H1 (cell line): ENCODE measurements at regions not wholly inside any gene's neighbourhood (a gene's known extent, or its start where the extent isn't known, plus 50 kb on each side); places are given as distances from the start of the nearest gene placed in this dataset.

ENCODE experiments used
- CTCF ChIA-PET: fragments of 300-600 bp; sonication (Branson Sonifier 250); formaldehyde crosslinking; loops from one replicate; lab custom pipeline; 2021; ENCODE audit not compliant: partially characterized antibody; lab: Charles Lee
- POLR2A ChIA-PET: fragments of 300-600 bp; sonication (Branson Sonifier 250); formaldehyde crosslinking; loops from one replicate; lab custom pipeline; 2021; ENCODE audit warnings: inconsistent platforms; ENCODE audit not compliant: partially characterized antibody; lab: Charles Lee
- DNase-seq, 2 experiments: peaks; one replicate each; pipeline versions ENCODE4 v3.0.0 to v3.0.0-alpha.2; 2010 to 2022; ENCODE audit warnings: low spot score in 2 of 2, low read depth in 1 of 2, mixed read lengths in 1 of 2
- FAIRE-seq: peaks from 2 replicates; lab custom pipeline; 2011; peaks lifted over from hg19 to GRCh38; lab: Jason Lieb, UNC
- H2AFZ ChIP-seq: 2 replicates; pipeline ENCODE4 v1.8.1; 2012; ENCODE audit warnings: low read length, inconsistent platforms
- H2AK5ac ChIP-seq: 2 replicates; pipeline ENCODE4 v1.6.1; 2013; ENCODE audit warnings: low read depth, low read length
- H2BK120ac ChIP-seq: replicated peaks from 2 replicates; pipeline ENCODE3; 2013; ENCODE audit warnings: low read depth, low read length, inconsistent platforms
- H2BK12ac ChIP-seq: 2 replicates; pipeline ENCODE4 v1.6.1; 2013; ENCODE audit warnings: low read depth, low read length
- H2BK15ac ChIP-seq: 2 replicates; pipeline ENCODE4 v1.6.1; 2013; ENCODE audit warnings: low read length
- H2BK20ac ChIP-seq: 2 replicates; pipeline ENCODE4 v1.6.1; 2013; ENCODE audit warnings: low read length
- H2BK5ac ChIP-seq: 2 replicates; pipeline ENCODE4 v1.6.1; 2013; ENCODE audit warnings: low read depth, low read length
- H3K14ac ChIP-seq: 2 replicates; pipeline ENCODE4 v1.6.1; 2013; ENCODE audit warnings: inconsistent platforms; ENCODE audit not compliant: insufficient read length
- H3K18ac ChIP-seq: 2 replicates; pipeline ENCODE4 v1.6.1; 2013; ENCODE audit warnings: low read length; ENCODE audit errors: extremely low read depth
- H3K23ac ChIP-seq: 2 replicates; pipeline ENCODE4 v1.6.1; 2013; ENCODE audit warnings: inconsistent platforms; ENCODE audit not compliant: insufficient read length
- H3K23me2 ChIP-seq: 2 replicates; pipeline ENCODE4 v1.6.1; 2013; ENCODE audit warnings: low read depth, low read length
- H3K27ac ChIP-seq: 2 replicates; pipeline ENCODE4 v1.6.1; 2011; ENCODE audit warnings: low read depth, low read length, inconsistent platforms
- H3K27me3 ChIP-seq, 4 experiments: replicated peaks in 1 of 4; 1 replicate in 1 of 4; 2 replicates in 3 of 4; pipeline versions ENCODE4 v1.6.1 to v1.8.1; 2011 to 2013; ENCODE audit warnings: low read length in 3 of 4, mild to moderate bottlenecking in 3 of 4, inconsistent platforms in 2 of 4, mixed read lengths in 2 of 4, moderate library complexity in 1 of 4; ENCODE audit not compliant: control insufficient read depth in 3 of 4, insufficient read depth in 3 of 4; ENCODE audit errors: extremely low read depth in 1 of 4
- H3K36me3 ChIP-seq, 4 experiments: 2 replicates each; pipeline versions ENCODE4 v1.6.1 to v1.8.1; 2011 to 2013; ENCODE audit warnings: mild to moderate bottlenecking in 4 of 4, low read length in 3 of 4, moderate library complexity in 2 of 4, control low read depth in 1 of 4, inconsistent platforms in 1 of 4; ENCODE audit not compliant: insufficient read depth in 4 of 4, control insufficient read depth in 2 of 4
- H3K4ac ChIP-seq: replicated peaks from 2 replicates; pipeline ENCODE3; 2013; ENCODE audit warnings: low read length, low read depth, mixed read lengths, inconsistent platforms; ENCODE audit not compliant: insufficient read length
- H3K4me1 ChIP-seq, 4 experiments: replicated peaks in 1 of 4; 1 replicate in 1 of 4; 2 replicates in 3 of 4; pipeline versions ENCODE4 v1.6.1 to v1.8.1; 2011 to 2013; ENCODE audit warnings: low read length in 3 of 4, inconsistent platforms in 2 of 4, mixed read lengths in 1 of 4; ENCODE audit not compliant: insufficient read depth in 4 of 4, control insufficient read depth in 3 of 4
- H3K4me2 ChIP-seq, 2 experiments: 2 replicates each; pipeline versions ENCODE4 v1.6.1 to v1.8.1; 2011 to 2013; ENCODE audit warnings: low read depth in 2 of 2, low read length in 2 of 2, control low read depth in 1 of 2, inconsistent platforms in 1 of 2, mild to moderate bottlenecking in 1 of 2; ENCODE audit not compliant: insufficient read depth in 1 of 2
- H3K4me3 ChIP-seq, 4 experiments: fragments of 200-600, 300-600 bp in 1 of 4; sonication (generic), shearing (Covaris generic), sonication (Bioruptor Twin) in 1 of 4; 2 replicates each; pipeline versions ENCODE4 v1.5.1 to v1.8.1; 2011 to 2016; ENCODE audit warnings: low read length in 4 of 4, low read depth in 3 of 4, control low read depth in 2 of 4, inconsistent platforms in 2 of 4, mild to moderate bottlenecking in 2 of 4, mixed read lengths in 1 of 4, moderate library complexity in 1 of 4; ENCODE audit not compliant: insufficient read depth in 2 of 4; ENCODE audit errors: extremely low read depth in 1 of 4
- H3K56ac ChIP-seq: replicated peaks from 2 replicates; pipeline ENCODE3; 2013; ENCODE audit warnings: low read depth, mild to moderate bottlenecking, mixed read lengths, low read length, inconsistent platforms; ENCODE audit not compliant: insufficient read length
- H3K79me1 ChIP-seq: 2 replicates; pipeline ENCODE4 v1.6.1; 2013; ENCODE audit warnings: low read depth, low read length, control low read depth
- H3K79me2 ChIP-seq, 2 experiments: 2 replicates each; pipeline versions ENCODE4 v1.6.1 to v1.8.1; 2012 to 2013; ENCODE audit warnings: low read length in 2 of 2, mild to moderate bottlenecking in 2 of 2, inconsistent platforms in 1 of 2; ENCODE audit not compliant: insufficient read depth in 2 of 2, control insufficient read depth in 1 of 2
- H3K9ac ChIP-seq, 4 experiments: replicated peaks in 1 of 4; 1 replicate in 1 of 4; 2 replicates in 3 of 4; pipeline versions ENCODE4 v1.6.1 to v1.8.1; 2011 to 2013; ENCODE audit warnings: low read depth in 3 of 4, low read length in 3 of 4, control low read depth in 2 of 4, mild to moderate bottlenecking in 2 of 4, moderate library complexity in 2 of 4, inconsistent platforms in 1 of 4; ENCODE audit errors: extremely low read depth in 1 of 4
- H3K9me3 ChIP-seq, 2 experiments: 2 replicates each; pipeline versions ENCODE4 v1.6.1 to v1.8.1; 2012 to 2013; ENCODE audit warnings: mild to moderate bottlenecking in 2 of 2, moderate library complexity in 2 of 2, control low read depth in 1 of 2, inconsistent platforms in 1 of 2, low read depth in 1 of 2, low read length in 1 of 2, mixed read lengths in 1 of 2; ENCODE audit not compliant: insufficient read depth in 2 of 2
- H4K20me1 ChIP-seq, 2 experiments: replicated peaks in 1 of 2; 2 replicates each; pipeline versions ENCODE3 to v1.8.1; 2011 to 2013; ENCODE audit warnings: inconsistent platforms in 2 of 2, low read length in 2 of 2, mild to moderate bottlenecking in 1 of 2; ENCODE audit not compliant: insufficient read depth in 2 of 2, control insufficient read depth in 1 of 2
- H4K5ac ChIP-seq: 2 replicates; pipeline ENCODE4 v1.6.1; 2013; ENCODE audit warnings: low read length, low read depth, mixed read lengths, inconsistent platforms; ENCODE audit not compliant: insufficient read length
- H4K8ac ChIP-seq: 2 replicates; pipeline ENCODE4 v1.8.0; 2013; ENCODE audit warnings: mild to moderate bottlenecking, moderate library complexity, low read length, inconsistent platforms; ENCODE audit not compliant: insufficient read depth; ENCODE audit errors: extremely low read depth
- H4K91ac ChIP-seq: replicated peaks from 2 replicates; pipeline ENCODE3; 2013; ENCODE audit warnings: low read length, mixed read lengths, inconsistent platforms; ENCODE audit not compliant: insufficient read length
- KDM1A ChIP-seq: fragments of 200-600, 300-600 bp; sonication (generic); IDR thresholded peaks from 2 replicates; pipeline ENCODE4 v1.7.1; 2016; ENCODE audit warnings: mild to moderate bottlenecking, low read length, borderline replicate concordance
- MAFK ChIP-seq: IDR thresholded peaks from 2 replicates; pipeline ENCODE4 v1.6.1; 2012; ENCODE audit warnings: low read depth, mild to moderate bottlenecking, improper control_type of control experiment, low read length
- RAD21 ChIP-seq, 2 experiments: IDR thresholded peaks in 1 of 2; conservative IDR thresholded peaks in 1 of 2; 2 replicates each; pipeline ENCODE4 v1.6.1; 2011; ENCODE audit warnings: low read depth in 2 of 2, low read length in 2 of 2, improper control_type of control experiment in 1 of 2, inconsistent platforms in 1 of 2, mild to moderate bottlenecking in 1 of 2, moderate library complexity in 1 of 2
- WGBS, 2 experiments: shearing (Covaris generic) in 1 of 2; methylation state at CpG; one replicate each; pipeline versions ENCODE4 v1.1.6 to v1.1.7; 2013 to 2015; ENCODE audit warnings: low lambda C conversion rate in 2 of 2, mixed read lengths in 2 of 2, inconsistent platforms in 1 of 2, low coverage in 1 of 2, missing lambda C conversion rate in 1 of 2; ENCODE audit not compliant: insufficient replicate concordance in 2 of 2, insufficient coverage in 1 of 2, insufficient read length in 1 of 2; ENCODE audit errors: extremely low coverage in 1 of 2, missing lambda C conversion rate in 1 of 2; 5-methylcytosine and 5-hydroxymethylcytosine counted together

DNA sequence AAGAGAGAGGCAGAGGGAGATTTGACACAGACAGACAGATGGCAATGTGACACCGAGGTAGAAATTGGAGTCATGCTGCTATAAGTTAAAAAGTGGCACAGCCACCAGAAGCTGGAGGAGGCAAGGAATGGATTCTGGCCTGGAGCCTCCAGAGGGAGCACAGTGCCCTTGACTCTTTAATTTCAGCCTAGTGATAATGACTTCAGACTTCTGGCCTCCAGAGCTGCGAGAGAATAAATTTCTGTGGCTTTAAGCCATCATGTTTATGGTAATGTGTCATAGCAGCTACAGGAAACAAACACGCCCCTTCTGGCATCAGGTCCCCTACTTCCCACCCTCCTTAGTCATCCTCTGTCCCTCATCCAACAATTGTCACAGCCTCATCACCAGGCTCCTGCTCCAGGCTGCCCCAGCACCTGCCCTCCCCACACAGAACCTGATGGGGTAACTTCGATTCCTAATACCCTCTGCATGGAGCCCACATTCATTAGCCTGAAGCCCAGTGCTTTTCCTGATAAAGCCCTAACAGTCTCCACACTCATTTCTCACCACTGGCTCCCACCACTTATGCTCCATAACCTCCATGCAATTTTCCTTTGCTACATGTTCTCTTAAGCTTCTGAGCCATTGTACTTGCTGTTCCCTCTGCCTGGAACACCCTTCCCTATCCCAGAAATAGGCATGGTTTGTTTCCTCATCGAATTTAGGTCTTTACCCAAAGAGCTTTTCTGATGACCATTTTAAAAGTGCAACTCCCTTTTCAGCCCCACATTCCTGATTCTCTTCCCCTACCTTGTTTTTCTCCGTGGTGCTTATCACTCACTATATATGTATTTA is 69.7 kb upstream of the TOX2 start:
- FAIRE-seq (no peak), DNase-seq (peak in 1 of 2 experiments; percentile 24)
- WGBS, 2 experiments: 79% methylated on average over 6 of the region's 6 CpGs; no CpG with 5 or more reads in 1 of the 2 experiments

More for the DNA sequence above, 69.7 kb upstream of the TOX2 start:
- Histone ChIP-seq H3K4me1 (peaks cover 0 to 6% (median 1%) of the 10 kb centered on the region in 4 experiments; a peak in 3 of 7 replicates), H3K56ac (no peak overlapping the region), H2AFZ (no peak overlapping the region), H2BK12ac (no peak overlapping the region), H2BK120ac (no peak overlapping the region), H3K27ac (no peak overlapping the region), H2AK5ac (no peak overlapping the region), H4K5ac (no peak overlapping the region), H2BK15ac (no peak overlapping the region), H3K23me2 (no peaks in the 10 kb centered on the region), H3K23ac (no peak overlapping the region), H2BK5ac (no peak overlapping the region), H3K4me3 (no peak overlapping the region), H3K9ac (no peak overlapping the region), H4K91ac (no peak overlapping the region), H3K4ac (no peak overlapping the region), H2BK20ac (no peak overlapping the region), H3K79me2 (no peaks in the 10 kb centered on the region), H4K8ac (no peak overlapping the region), H3K9me3 (no peaks in the 10 kb centered on the region), H3K14ac (no peak overlapping the region), H3K4me2 (no peak overlapping the region), H3K27me3 (no peaks in the 10 kb centered on the region), H3K18ac (no peak overlapping the region), H3K36me3 (no peaks in the 10 kb centered on the region), H4K20me1 (no peaks in the 10 kb centered on the region), H3K79me1 (no peaks in the 10 kb centered on the region)
- TF ChIP-seq RAD21 (IDR thresholded peaks at IDR 0.05 in 1 of 2, conservative IDR thresholded peaks at IDR 0.05 in 1 of 2; ENCODE audit: low read depth in 2 of 2, low read length in 2 of 2) (peak; percentile 10 to 25; a peak in 1 of 4 replicates), MAFK (no peak), KDM1A (0 out of 2 replicates have a peak, but pooled peaks have one; percentile 36)
- CTCF ChIA-PET: interaction anchor here (0.6 to 1.3 kb wide), 6 partner anchors 10 to 95 kb away, joined by 3 to 4 read pairs (median 4); no protein-coding TSS in a partner anchor
- POLR2A ChIA-PET: no interaction called here
